PC-3 (cell line): ENCODE measurements at regions not wholly inside any gene's neighbourhood (a gene's known extent, or its start where the extent isn't known, plus 50 kb on each side); places are given as distances from the start of the nearest gene placed in this dataset.

Source experiments
- ATAC-seq: fragments of 200-7000 bp; cut with Tn5 transposase; 2 replicates; pipeline ENCODE4 v1.9.1; 2020; ENCODE audit warnings: mild to moderate bottlenecking, moderate library complexity
- BruUV-seq: library from RNA; stranded (reverse); fragments of 400-500 nt; replicated peaks from 2 replicates; lab custom pipeline; 2021; lab: Mats Ljungman, UMichigan
- CTCF ChIA-PET: fragments of 300-600 bp; sonication (Branson Sonifier 250); formaldehyde crosslinking; loops from one replicate; lab custom pipeline; 2022; ENCODE audit warnings: antibody characterized with exemption; lab: Charles Lee
- POLR2A ChIA-PET: fragments of 300-600 bp; sonication (Branson Sonifier 250); formaldehyde crosslinking; loops from one replicate; lab custom pipeline; 2022; ENCODE audit warnings: antibody characterized with exemption; ENCODE audit not compliant: unreplicated experiment; lab: Charles Lee
- DNase-seq: peaks from one replicate; pipeline ENCODE4 v3.0.0-alpha.2; 2015
- H2AFZ ChIP-seq: fragments of 300-600 bp; sonication (generic); 2 replicates; pipeline ENCODE4 v1.6.0; 2016; ENCODE audit warnings: antibody characterized with exemption, low read length
- H3F3A ChIP-seq: fragments of 300-600 bp; sonication (generic); one replicate; pipeline ENCODE4 v1.6.0; 2017; ENCODE audit warnings: antibody characterized with exemption, low read length, control low read depth, mild to moderate bottlenecking; ENCODE audit not compliant: unreplicated experiment
- H3K27ac ChIP-seq: fragments of 300-600 bp; sonication (generic); 2 replicates; pipeline ENCODE4 v1.5.1; 2016; ENCODE audit warnings: mild to moderate bottlenecking, low read length
- H3K27me3 ChIP-seq: fragments of 300-600 bp; sonication (generic); 2 replicates; pipeline ENCODE4 v1.6.1; 2016; ENCODE audit warnings: low read length, mixed read lengths
- H3K36me3 ChIP-seq: fragments of 300-600 bp; sonication (generic); 2 replicates; pipeline ENCODE4 v1.6.1; 2016; ENCODE audit warnings: low read depth, mixed run types, low read length, mixed read lengths
- H3K4me1 ChIP-seq: fragments of 300-600 bp; sonication (generic); 2 replicates; pipeline ENCODE4 v1.5.1; 2016; ENCODE audit warnings: low read length; ENCODE audit not compliant: insufficient read depth
- H3K4me2 ChIP-seq: fragments of 300-600 bp; sonication (generic); 2 replicates; pipeline ENCODE4 v1.6.0; 2016; ENCODE audit warnings: low read length
- H3K4me3 ChIP-seq: fragments of 300-600 bp; sonication (generic); 2 replicates; pipeline ENCODE4 v1.5.1; 2016; ENCODE audit warnings: mild to moderate bottlenecking, low read length, mixed read lengths
- H3K79me2 ChIP-seq: fragments of 300-600 bp; sonication (generic); 2 replicates; pipeline ENCODE4 v1.6.1; 2017; ENCODE audit warnings: low read length, mixed read lengths
- H3K9ac ChIP-seq: fragments of 300-600 bp; sonication (generic); 2 replicates; pipeline ENCODE4 v1.6.0; 2016; ENCODE audit warnings: mild to moderate bottlenecking, low read length
- H3K9me2 ChIP-seq: fragments of 300-600 bp; sonication (generic); replicated peaks from 2 replicates; pipeline ENCODE4 v1.6.1; 2016; ENCODE audit warnings: mixed run types, low read length, mixed read lengths
- H3K9me3 ChIP-seq: fragments of 300-600 bp; sonication (generic); 2 replicates; pipeline ENCODE4 v1.6.1; 2016; ENCODE audit warnings: low read length, mixed read lengths
- H4K20me1 ChIP-seq: fragments of 300-600 bp; sonication (generic); 2 replicates; pipeline ENCODE4 v1.6.1; 2016; ENCODE audit warnings: low read length, mixed read lengths
- CTCF ChIP-seq: fragments of 300-600 bp; sonication (generic); conservative IDR thresholded peaks from 2 replicates; pipeline ENCODE4 v1.5.1; 2017; ENCODE audit warnings: antibody characterized with exemption, low read depth, mild to moderate bottlenecking, low read length
- EZH2 ChIP-seq: fragments of 300-600 bp; sonication (generic); IDR thresholded peaks from one replicate; pipeline ENCODE4 v1.6.1; 2017; ENCODE audit warnings: antibody characterized with exemption, mild to moderate bottlenecking, low read length; ENCODE audit not compliant: unreplicated experiment
- EZH2phosphoT487 ChIP-seq: fragments of 300-600 bp; sonication (generic); IDR thresholded peaks from 2 replicates; pipeline ENCODE4 v1.6.1; 2018; ENCODE audit warnings: mild to moderate bottlenecking, antibody characterized with exemption, low read length, borderline replicate concordance
- intact Hi-C: fragments of 100-400 bp; cut with micrococcal nuclease; formaldehyde crosslinking; loops from 2 replicates; pipeline ENCODE4 v1.9.0; 2023

GRCh38 chr14:97993508-97994019 is 1196.4 kb downstream of the VRK1 start:
- H3K9ac ChIP-seq, result no peak overlapping the region
- H3K27ac ChIP-seq, result no peak overlapping the region
- CTCF ChIA-PET, result no interaction called here
- POLR2A ChIA-PET, result no interaction called here
- H3K9me2 ChIP-seq, result no peaks in the 10 kb centered on the region
- no peaks in the 10 kb centered on the region for H3K79me2 ChIP-seq
- no peaks in the 10 kb centered on the region for H3F3A ChIP-seq
- no peaks in the 10 kb centered on the region for H3K36me3 ChIP-seq
- ATAC-seq (no peak), DNase-seq (no peak)
- H3K9me3 ChIP-seq, result no peaks in the 10 kb centered on the region
- H3K27me3 ChIP-seq, result no peaks in the 10 kb centered on the region
- H3K4me1 ChIP-seq, result no peaks in the 10 kb centered on the region
- no peak overlapping the region for H3K4me2 ChIP-seq
- no TSS peak for BruUV-seq
- no peaks in the 10 kb centered on the region for H4K20me1 ChIP-seq
- intact Hi-C loops, result no loop called here
- no peak overlapping the region for H2AFZ ChIP-seq
- TF ChIP-seq EZH2, result no peak
- no peak for TF ChIP-seq CTCF
- TF ChIP-seq EZH2phosphoT487, result no peak
- no peak overlapping the region for H3K4me3 ChIP-seq

DNA sequence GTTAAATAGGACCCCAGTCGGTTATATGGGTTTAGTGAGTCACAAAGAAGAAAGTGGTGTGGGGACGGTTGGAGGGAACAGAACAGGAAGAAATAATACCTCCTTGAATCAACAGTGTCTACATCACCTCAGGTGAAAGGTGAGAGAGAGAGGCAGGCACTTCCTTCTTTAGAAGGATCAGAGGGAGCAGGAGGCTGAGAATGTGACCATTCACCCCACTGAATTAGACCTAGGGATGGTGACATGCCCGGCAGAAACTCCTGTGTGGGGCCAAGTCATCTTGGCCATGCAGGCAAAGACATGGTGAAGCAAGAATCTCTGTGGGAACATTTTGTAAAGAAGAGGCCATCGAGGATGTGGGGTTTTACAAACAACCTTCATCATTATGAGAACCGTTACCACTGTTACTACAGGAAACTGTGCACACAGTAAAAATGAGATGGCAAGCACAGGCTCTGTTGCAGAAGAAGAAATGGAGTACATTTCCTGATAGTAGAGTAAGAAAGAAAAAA is 1196.9 kb downstream of the VRK1 start:
- TF ChIP-seq CTCF (no peak), EZH2phosphoT487 (no peak), EZH2 (no peak)

DNA sequence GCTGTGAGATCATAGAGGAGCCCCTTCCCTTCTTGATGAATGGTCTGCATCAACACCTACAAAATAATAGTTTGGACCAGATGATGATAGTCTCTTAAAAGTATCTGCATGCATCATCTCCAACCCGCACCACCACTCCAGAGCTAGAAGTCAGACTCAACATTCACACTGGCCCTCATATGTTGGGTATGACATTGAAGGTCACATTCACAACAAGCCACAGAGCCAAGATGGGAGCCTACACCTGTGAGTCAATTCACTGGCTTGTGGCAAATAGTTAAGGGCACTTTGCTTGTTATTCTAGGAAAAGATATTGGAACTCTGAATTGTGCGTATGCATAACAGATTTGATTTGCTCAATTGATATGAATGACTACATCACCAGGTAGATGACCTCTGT is 1197.9 kb downstream of the VRK1 start:
- CTCF ChIA-PET, result no interaction called here
- no peaks in the 10 kb centered on the region for H3K27me3 ChIP-seq
- H3K36me3 ChIP-seq, result no peaks in the 10 kb centered on the region
- H3F3A ChIP-seq, result no peaks in the 10 kb centered on the region
- H3K9me3 ChIP-seq, result no peaks in the 10 kb centered on the region
- no peak overlapping the region for H3K27ac ChIP-seq
- H3K79me2 ChIP-seq, result no peaks in the 10 kb centered on the region
- no peaks in the 10 kb centered on the region for H3K9me2 ChIP-seq
- ATAC-seq (no peak), DNase-seq (no peak)
- intact Hi-C loops, result no loop called here
- no peak overlapping the region for H2AFZ ChIP-seq
- no peak overlapping the region for H3K4me2 ChIP-seq
- H4K20me1 ChIP-seq, result no peaks in the 10 kb centered on the region
- POLR2A ChIA-PET, result no interaction called here
- no peak overlapping the region for H3K9ac ChIP-seq
- no peaks in the 10 kb centered on the region for H3K4me1 ChIP-seq
- TF ChIP-seq EZH2phosphoT487 (no peak), CTCF (no peak), EZH2 (no peak)
- BruUV-seq, result no TSS peak
- H3K4me3 ChIP-seq, result no peak overlapping the region

More for the DNA sequence above, 1196.9 kb downstream of the VRK1 start:
- no peaks in the 10 kb centered on the region for H3K79me2 ChIP-seq
- no peak for ATAC-seq
- intact Hi-C loops, result no loop called here
- H3K4me3 ChIP-seq, result no peak overlapping the region
- H3K4me1 ChIP-seq, result no peaks in the 10 kb centered on the region
- no TSS peak for BruUV-seq
- DNase-seq, result no peak
- H3K4me2 ChIP-seq, result no peak overlapping the region
- POLR2A ChIA-PET, result no interaction called here
- H3K9ac ChIP-seq, result no peak overlapping the region
- H2AFZ ChIP-seq, result no peak overlapping the region
- no peaks in the 10 kb centered on the region for H3F3A ChIP-seq
- no peak overlapping the region for H3K27ac ChIP-seq
- no peaks in the 10 kb centered on the region for H3K9me2 ChIP-seq
- CTCF ChIA-PET, result no interaction called here
- no peaks in the 10 kb centered on the region for H3K27me3 ChIP-seq
- no peaks in the 10 kb centered on the region for H3K9me3 ChIP-seq
- H3K36me3 ChIP-seq, result no peaks in the 10 kb centered on the region
- H4K20me1 ChIP-seq, result no peaks in the 10 kb centered on the region
